Activated B cell treated with CpG ODN at 0.5 μM for 24 hours (primary cell): ENCODE measurements at regions not wholly inside any gene's neighbourhood (a gene's known extent, or its start where the extent isn't known, plus 50 kb on each side); places are given as distances from the start of the nearest gene placed in this dataset.

Experiments
- ATAC-seq: fragments of 200-7000 bp; cut with Tn5 transposase; one replicate; pipeline ENCODE4 v1.10.0; 2021; ENCODE audit warnings: low read depth, mild to moderate bottlenecking, moderate library complexity
- CTCF ChIA-PET: fragments of 350-600 bp; sonication (Branson Sonifier 250); formaldehyde crosslinking; loops from one replicate; lab custom pipeline; 2021; ENCODE audit warnings: antibody characterized with exemption; lab: Charles Lee
- POLR2A ChIA-PET: fragments of 350-600 bp; sonication (Branson Sonifier 250); formaldehyde crosslinking; loops from one replicate; lab custom pipeline; 2021; ENCODE audit warnings: antibody characterized with exemption; lab: Charles Lee
- DNase-seq: peaks from one replicate; pipeline ENCODE4 v3.0.0; 2022
- H3K27ac Mint-ChIP-seq: one replicate; pipeline ENCODE4 v1.8.0; 2020; ENCODE audit warnings: mixed read lengths
- H3K27me3 Mint-ChIP-seq: one replicate; pipeline ENCODE4 v1.8.0; 2021; ENCODE audit warnings: mixed read lengths
- H3K36me3 Mint-ChIP-seq: one replicate; pipeline ENCODE4 v1.8.0; 2021; ENCODE audit warnings: low read depth, mixed read lengths
- H3K4me1 Mint-ChIP-seq: one replicate; pipeline ENCODE4 v1.8.0; 2021; ENCODE audit warnings: mixed read lengths
- H3K4me3 Mint-ChIP-seq: one replicate; pipeline ENCODE4 v1.8.0; 2020; ENCODE audit warnings: mild to moderate bottlenecking, mixed read lengths
- H3K9me3 Mint-ChIP-seq: one replicate; pipeline ENCODE4 v1.8.0; 2020; ENCODE audit warnings: mixed read lengths
- CTCF ChIP-seq: fragments of 200-600 bp; IDR thresholded peaks from one replicate; pipeline ENCODE4 v1.8.0; 2022; ENCODE audit warnings: antibody characterized with exemption, mild to moderate bottlenecking
- intact Hi-C: fragments of 100-400 bp; cut with micrococcal nuclease; formaldehyde crosslinking; loops from one replicate; pipeline ENCODE4 v1.15.1; 2024

GRCh38 chr1:232390590-232390989 lies 239.3 kb downstream of the SIPA1L2 start:
- CTCF ChIA-PET: no interaction called here
- DNase-seq (no peak), ATAC-seq (no peak)
- POLR2A ChIA-PET: interaction anchor here (0.6 kb wide), 1 partner anchor 372 kb away, joined by 4 read pairs; no protein-coding TSS in a partner anchor
- intact Hi-C loops: no loop called here
- no peak overlapping the region for H3K27ac Mint-ChIP-seq
- no peaks in the 10 kb centered on the region for H3K4me1 Mint-ChIP-seq
- no peaks in the 10 kb centered on the region for H3K27me3 Mint-ChIP-seq
- H3K36me3 Mint-ChIP-seq: no peaks in the 10 kb centered on the region
- no peaks in the 10 kb centered on the region for H3K9me3 Mint-ChIP-seq
- no peak for TF ChIP-seq CTCF
- H3K4me3 Mint-ChIP-seq: no peak overlapping the region

- no peak for TF ChIP-seq CTCF
- intact Hi-C loops: no loop called here
- ATAC-seq (no peak), DNase-seq (no peak)
- Mint-ChIP-seq H3K4me1 (no peaks in the 10 kb centered on the region), H3K27me3 (no peaks in the 10 kb centered on the region), H3K4me3 (no peak overlapping the region), H3K27ac (no peak overlapping the region), H3K9me3 (no peaks in the 10 kb centered on the region), H3K36me3 (no peaks in the 10 kb centered on the region)
- CTCF ChIA-PET: no interaction called here
- POLR2A ChIA-PET: no interaction called here
These were observed 240.2 kb downstream of the SIPA1L2 start for GRCh38 chr1:232389744-232390143.

GRCh38 chr1:232388363-232388762 lies 241.6 kb downstream of the SIPA1L2 start:
- no peak for TF ChIP-seq CTCF
- Mint-ChIP-seq H3K27ac (no peak overlapping the region), H3K27me3 (no peaks in the 10 kb centered on the region), H3K36me3 (no peaks in the 10 kb centered on the region), H3K4me3 (no peak overlapping the region), H3K9me3 (no peaks in the 10 kb centered on the region), H3K4me1 (no peaks in the 10 kb centered on the region)
- ATAC-seq (no peak), DNase-seq (no peak)
- ChIA-PET POLR2A (no interaction called here), CTCF (no interaction called here)
- intact Hi-C loops: no loop called here

GRCh38 chr1:232386721-232387510 lies 243.0 kb downstream of the SIPA1L2 start:
- Mint-ChIP-seq H3K9me3 (no peaks in the 10 kb centered on the region), H3K36me3 (no peaks in the 10 kb centered on the region), H3K27me3 (no peaks in the 10 kb centered on the region), H3K27ac (no peak overlapping the region), H3K4me1 (no peaks in the 10 kb centered on the region), H3K4me3 (no peak overlapping the region)
- no peak for TF ChIP-seq CTCF
- no peak for DNase-seq
- no peak for ATAC-seq
- ChIA-PET CTCF (no interaction called here), POLR2A (no interaction called here)
- intact Hi-C loops: no loop called here

GRCh38 chr1:232386294-232386693 lies 243.6 kb downstream of the SIPA1L2 start:
- DNase-seq (no peak), ATAC-seq (no peak)
- H3K4me3 Mint-ChIP-seq: no peak overlapping the region
- no peaks in the 10 kb centered on the region for H3K9me3 Mint-ChIP-seq
- no peaks in the 10 kb centered on the region for H3K27me3 Mint-ChIP-seq
- H3K27ac Mint-ChIP-seq: no peak overlapping the region
- H3K36me3 Mint-ChIP-seq: no peaks in the 10 kb centered on the region
- intact Hi-C loops: no loop called here
- TF ChIP-seq CTCF: no peak
- ChIA-PET CTCF (no interaction called here), POLR2A (no interaction called here)
- no peaks in the 10 kb centered on the region for H3K4me1 Mint-ChIP-seq
